Karpas-422 (cell line): ENCODE measurements at regions not wholly inside any gene's neighbourhood (a gene's known extent, or its start where the extent isn't known, plus 50 kb on each side); places are given as distances from the start of the nearest gene placed in this dataset.

Experiments
- DNase-seq: peaks from one replicate; pipeline ENCODE4 v3.0.0-alpha.2; 2015
- H2AFZ ChIP-seq: fragments of 200-600 bp; sonication (generic); 2 replicates; pipeline ENCODE4 v1.6.1; 2014; ENCODE audit warnings: antibody characterized with exemption, low read length, mixed read lengths
- H3K27ac ChIP-seq: fragments of 200-600 bp; sonication (generic); 2 replicates; pipeline ENCODE4 v1.5.1; 2014; ENCODE audit warnings: mild to moderate bottlenecking, low read length, moderate library complexity
- H3K27me3 ChIP-seq: fragments of 200-600 bp; sonication (generic); 2 replicates; pipeline ENCODE4 v1.6.1; 2014; ENCODE audit warnings: low read length, mixed read lengths
- H3K36me3 ChIP-seq: fragments of 200-600 bp; sonication (generic); 2 replicates; pipeline ENCODE4 v1.6.1; 2014; ENCODE audit warnings: low read length, mixed read lengths; ENCODE audit not compliant: insufficient read depth
- H3K4me1 ChIP-seq: fragments of 200-600 bp; sonication (generic); 2 replicates; pipeline ENCODE4 v1.6.1; 2014; ENCODE audit warnings: mild to moderate bottlenecking, low read length, mixed read lengths
- H3K4me2 ChIP-seq: fragments of 200-600 bp; sonication (generic); 2 replicates; pipeline ENCODE4 v1.6.1; 2014; ENCODE audit warnings: low read length, low read depth, mild to moderate bottlenecking; ENCODE audit not compliant: poor library complexity, severe bottlenecking
- H3K4me3 ChIP-seq: fragments of 200-600 bp; sonication (generic); 2 replicates; pipeline ENCODE4 v1.5.1; 2014; ENCODE audit warnings: mild to moderate bottlenecking, antibody characterized with exemption, low read length, mixed read lengths
- H3K79me2 ChIP-seq: fragments of 200-600 bp; sonication (generic); 2 replicates; pipeline ENCODE4 v1.6.1; 2014; ENCODE audit warnings: mild to moderate bottlenecking, low read length, mixed read lengths
- H3K9ac ChIP-seq: fragments of 200-600 bp; sonication (generic); 2 replicates; pipeline ENCODE4 v1.6.0; 2014; ENCODE audit warnings: low read length
- H3K9me2 ChIP-seq: fragments of 200-600 bp; sonication (generic), shearing (Covaris generic); replicated peaks from 2 replicates; pipeline ENCODE4 v1.6.0; 2014; ENCODE audit warnings: mild to moderate bottlenecking, low read length, moderate library complexity; ENCODE audit not compliant: insufficient read depth
- H3K9me3 ChIP-seq: fragments of 300-700, 200-600 bp; sonication (generic); 2 replicates; pipeline ENCODE4 v1.6.1; 2014; ENCODE audit warnings: low read length, mixed read lengths
- H4K20me1 ChIP-seq: fragments of 200-600 bp; sonication (generic); 2 replicates; pipeline ENCODE4 v1.6.1; 2014; ENCODE audit warnings: mild to moderate bottlenecking, antibody characterized with exemption, low read length, low read depth; ENCODE audit not compliant: insufficient read depth

GRCh38 chr10:61140765-61141392 is 196.9 kb upstream of the RHOBTB1 start:
- H3K27me3 ChIP-seq = no peaks in the 10 kb centered on the region
- H3K4me1 ChIP-seq = no peaks in the 10 kb centered on the region
- H3K4me2 ChIP-seq = no peak overlapping the region
- peak; percentile 75 for DNase-seq
- H3K79me2 ChIP-seq = no peaks in the 10 kb centered on the region
- no peaks in the 10 kb centered on the region for H3K9me2 ChIP-seq
- no peak overlapping the region for H3K9ac ChIP-seq
- H3K4me3 ChIP-seq = no peak overlapping the region
- H3K36me3 ChIP-seq = no peaks in the 10 kb centered on the region
- H4K20me1 ChIP-seq = no peaks in the 10 kb centered on the region
- H3K9me3 ChIP-seq = no peaks in the 10 kb centered on the region
- no peak overlapping the region for H3K27ac ChIP-seq
- no peak overlapping the region for H2AFZ ChIP-seq

GRCh38 chr10:61139592-61139953 is 195.6 kb upstream of the RHOBTB1 start:
- Histone ChIP-seq H3K79me2 (no peaks in the 10 kb centered on the region), H3K27me3 (no peaks in the 10 kb centered on the region), H3K9me3 (no peaks in the 10 kb centered on the region), H3K9me2 (no peaks in the 10 kb centered on the region), H3K4me3 (no peak overlapping the region), H2AFZ (no peak overlapping the region), H3K36me3 (no peaks in the 10 kb centered on the region), H3K9ac (no peak overlapping the region), H3K4me2 (no peak overlapping the region), H3K27ac (no peak overlapping the region), H3K4me1 (peaks cover 3% of the 10 kb centered on the region), H4K20me1 (no peaks in the 10 kb centered on the region)
- no peak for DNase-seq

- no peak overlapping the region for H3K4me3 ChIP-seq
- H3K36me3 ChIP-seq = no peaks in the 10 kb centered on the region
- no peaks in the 10 kb centered on the region for H3K79me2 ChIP-seq
- no peaks in the 10 kb centered on the region for H3K9me3 ChIP-seq
- no peak overlapping the region for H3K9ac ChIP-seq
- no peak overlapping the region for H3K4me2 ChIP-seq
- peaks cover 3% of the 10 kb centered on the region for H3K4me1 ChIP-seq
- H2AFZ ChIP-seq = no peak overlapping the region
- no peaks in the 10 kb centered on the region for H4K20me1 ChIP-seq
- no peak overlapping the region for H3K27ac ChIP-seq
- H3K27me3 ChIP-seq = no peaks in the 10 kb centered on the region
- H3K9me2 ChIP-seq = no peaks in the 10 kb centered on the region
- no peak for DNase-seq
Observed at GRCh38 chr10:61138708-61139591, 195.0 kb upstream of the RHOBTB1 start.

- no peaks in the 10 kb centered on the region for H4K20me1 ChIP-seq
- no peak overlapping the region for H3K4me2 ChIP-seq
- no peak overlapping the region for H3K27ac ChIP-seq
- no peak overlapping the region for H3K4me3 ChIP-seq
- H3K9me3 ChIP-seq = no peaks in the 10 kb centered on the region
- H3K9me2 ChIP-seq = no peaks in the 10 kb centered on the region
- DNase-seq = no peak
- no peaks in the 10 kb centered on the region for H3K79me2 ChIP-seq
- peaks cover 3% of the 10 kb centered on the region for H3K4me1 ChIP-seq
- H3K9ac ChIP-seq = no peak overlapping the region
- no peaks in the 10 kb centered on the region for H3K27me3 ChIP-seq
- H3K36me3 ChIP-seq = no peaks in the 10 kb centered on the region
- H2AFZ ChIP-seq = no peak overlapping the region
Observed at GRCh38 chr10:61136139-61136538, 192.2 kb upstream of the RHOBTB1 start.

- H3K4me2 ChIP-seq = no peak overlapping the region
- no peak overlapping the region for H3K9ac ChIP-seq
- DNase-seq = no peak
- H3K36me3 ChIP-seq = no peaks in the 10 kb centered on the region
- H3K79me2 ChIP-seq = no peaks in the 10 kb centered on the region
- H3K9me3 ChIP-seq = no peaks in the 10 kb centered on the region
- peaks cover 3% of the 10 kb centered on the region for H3K4me1 ChIP-seq
- H3K27me3 ChIP-seq = no peaks in the 10 kb centered on the region
- no peaks in the 10 kb centered on the region for H4K20me1 ChIP-seq
- no peak overlapping the region for H2AFZ ChIP-seq
- no peaks in the 10 kb centered on the region for H3K9me2 ChIP-seq
- H3K4me3 ChIP-seq = no peak overlapping the region
- no peak overlapping the region for H3K27ac ChIP-seq
Observed at GRCh38 chr10:61135276-61135721, 191.3 kb upstream of the RHOBTB1 start.

GRCh38 chr10:61130366-61130765 is 186.4 kb upstream of the RHOBTB1 start:
- Histone ChIP-seq H3K27ac (no peak overlapping the region), H3K4me3 (no peak overlapping the region), H3K4me1 (no peaks in the 10 kb centered on the region; the same call in 1 of the 2 replicates), H4K20me1 (no peaks in the 10 kb centered on the region), H3K36me3 (no peaks in the 10 kb centered on the region), H2AFZ (no peak overlapping the region), H3K79me2 (no peaks in the 10 kb centered on the region), H3K9me2 (no peaks in the 10 kb centered on the region), H3K9me3 (no peaks in the 10 kb centered on the region), H3K27me3 (no peaks in the 10 kb centered on the region), H3K9ac (no peak overlapping the region), H3K4me2 (no peak overlapping the region)
- DNase-seq = no peak

GRCh38 chr10:61128196-61128595 is 184.2 kb upstream of the RHOBTB1 start:
- no peak for DNase-seq
- H3K4me2 ChIP-seq = no peak overlapping the region
- H3K9me2 ChIP-seq = no peaks in the 10 kb centered on the region
- H2AFZ ChIP-seq = no peak overlapping the region
- H3K79me2 ChIP-seq = no peaks in the 10 kb centered on the region
- H4K20me1 ChIP-seq = no peaks in the 10 kb centered on the region
- H3K9me3 ChIP-seq = no peaks in the 10 kb centered on the region
- H3K4me1 ChIP-seq = no peaks in the 10 kb centered on the region
- no peak overlapping the region for H3K9ac ChIP-seq
- no peak overlapping the region for H3K27ac ChIP-seq
- H3K4me3 ChIP-seq = no peak overlapping the region
- H3K27me3 ChIP-seq = no peaks in the 10 kb centered on the region
- no peaks in the 10 kb centered on the region for H3K36me3 ChIP-seq

- no peaks in the 10 kb centered on the region for H4K20me1 ChIP-seq
- no peak overlapping the region for H3K9ac ChIP-seq
- no peaks in the 10 kb centered on the region for H3K27me3 ChIP-seq
- H3K79me2 ChIP-seq = no peaks in the 10 kb centered on the region
- H3K27ac ChIP-seq = no peak overlapping the region
- H2AFZ ChIP-seq = no peak overlapping the region
- DNase-seq = no peak
- H3K9me3 ChIP-seq = no peaks in the 10 kb centered on the region
- no peaks in the 10 kb centered on the region for H3K9me2 ChIP-seq
- H3K4me2 ChIP-seq = no peak overlapping the region
- no peak overlapping the region for H3K4me3 ChIP-seq
- no peaks in the 10 kb centered on the region for H3K36me3 ChIP-seq
- H3K4me1 ChIP-seq = no peaks in the 10 kb centered on the region
Observed at GRCh38 chr10:61125560-61126170, 181.7 kb upstream of the RHOBTB1 start.
